ENCODE measurements at regions not wholly inside any gene's neighbourhood (a gene's known extent, or its start where the extent isn't known, plus 50 kb on each side); places are given as distances from the start of the nearest gene placed in this dataset.

DNA sequence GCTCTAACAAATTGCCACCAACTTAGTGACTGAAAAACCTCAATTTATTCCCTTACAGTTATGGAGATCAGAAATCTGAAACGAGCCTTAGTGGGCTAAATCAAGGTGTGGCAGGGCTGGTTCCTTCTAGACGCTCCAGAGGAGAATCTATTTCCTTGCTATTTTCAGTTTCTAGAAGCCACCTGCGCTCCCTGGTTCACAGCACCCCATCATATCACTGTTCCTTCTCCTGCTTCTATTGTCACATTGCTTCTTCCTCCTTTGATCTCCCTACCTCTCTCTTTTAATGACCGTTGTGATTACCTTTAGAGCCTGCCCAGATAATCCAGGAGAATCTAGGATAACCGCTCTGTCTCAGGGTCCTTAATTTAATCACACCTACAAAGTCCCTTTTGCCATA lies 596.6 kb downstream of the PLCL1 start:
- TF ChIP-seq EZH2 (optimal IDR thresholded peaks at IDR 0.05; ENCODE audit: low read depth, low read length) (no peak), EZH2phosphoT487 (IDR thresholded peaks at IDR 0.05; ENCODE audit: low read length) (no peak)
- TF ChIP-seq, protein P1, sequence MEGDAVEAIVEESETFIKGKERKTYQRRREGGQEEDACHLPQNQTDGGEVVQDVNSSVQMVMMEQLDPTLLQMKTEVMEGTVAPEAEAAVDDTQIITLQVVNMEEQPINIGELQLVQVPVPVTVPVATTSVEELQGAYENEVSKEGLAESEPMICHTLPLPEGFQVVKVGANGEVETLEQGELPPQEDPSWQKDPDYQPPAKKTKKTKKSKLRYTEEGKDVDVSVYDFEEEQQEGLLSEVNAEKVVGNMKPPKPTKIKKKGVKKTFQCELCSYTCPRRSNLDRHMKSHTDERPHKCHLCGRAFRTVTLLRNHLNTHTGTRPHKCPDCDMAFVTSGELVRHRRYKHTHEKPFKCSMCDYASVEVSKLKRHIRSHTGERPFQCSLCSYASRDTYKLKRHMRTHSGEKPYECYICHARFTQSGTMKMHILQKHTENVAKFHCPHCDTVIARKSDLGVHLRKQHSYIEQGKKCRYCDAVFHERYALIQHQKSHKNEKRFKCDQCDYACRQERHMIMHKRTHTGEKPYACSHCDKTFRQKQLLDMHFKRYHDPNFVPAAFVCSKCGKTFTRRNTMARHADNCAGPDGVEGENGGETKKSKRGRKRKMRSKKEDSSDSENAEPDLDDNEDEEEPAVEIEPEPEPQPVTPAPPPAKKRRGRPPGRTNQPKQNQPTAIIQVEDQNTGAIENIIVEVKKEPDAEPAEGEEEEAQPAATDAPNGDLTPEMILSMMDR (IDR thresholded peaks at IDR 0.05; ENCODE audit: low read length), result no peak
